Erythroblast (primary cell): ENCODE measurements at regions not wholly inside any gene's neighbourhood (a gene's known extent, or its start where the extent isn't known, plus 50 kb on each side); places are given as distances from the start of the nearest gene placed in this dataset.

Experiments used
- GATA1 ChIP-seq: IDR thresholded peaks from 2 replicates; pipeline ENCODE4 v1.6.1; 2011; ENCODE audit warnings: low read depth, mild to moderate bottlenecking, control low read depth, low read length, moderate library complexity
- POLR2A ChIP-seq: IDR thresholded peaks from 2 replicates; pipeline ENCODE4 v1.6.1; 2011; ENCODE audit warnings: mild to moderate bottlenecking, low read length

- no peak for TF ChIP-seq POLR2A
- TF ChIP-seq GATA1 = no peak
Measured at GRCh38 chr2:13858626-13859025, 773.9 kb upstream of the LRATD1 start.
